ENCODE measurements at regions not wholly inside any gene's neighbourhood (a gene's known extent, or its start where the extent isn't known, plus 50 kb on each side); places are given as distances from the start of the nearest gene placed in this dataset.
"Not testable (repeated sequence)": the region's sequence is repeated elsewhere in the genome, so short reads cannot be mapped to it uniquely, and the experiment has no call there.

- no peak for DNase-seq (ENCODE audit: extremely low spot score)
- TF ChIP-seq POLR2A (IDR thresholded peaks at IDR 0.05; ENCODE audit: low read depth) (no peak), EP300 (IDR thresholded peaks at IDR 0.05) (no peak), POLR2AphosphoS5 (IDR thresholded peaks at IDR 0.05) (no peak), CTCF (IDR thresholded peaks at IDR 0.05) (no peak)
- intact Hi-C loops (cut with DNase I), result no loop called here
- no peak overlapping the region for H3K27ac ChIP-seq (replicated peaks in 1 of 4)
- H3K27me3 ChIP-seq, result no peaks in the 10 kb centered on the region
- no peaks in the 10 kb centered on the region for H3K9me3 ChIP-seq
- no peak overlapping the region for H3K4me3 ChIP-seq
- no peaks in the 10 kb centered on the region for H3K4me1 ChIP-seq
- no peaks in the 10 kb centered on the region for H3K36me3 ChIP-seq
These were observed 287.6 kb downstream of the PAPSS1 start for GRCh38 chr4:107432451-107432850.

GRCh38 chr4:107423677-107424405, 296.2 kb downstream of the PAPSS1 start:
- intact Hi-C loops (cut with DNase I), result no loop called here
- H3K4me1 ChIP-seq, result no peaks in the 10 kb centered on the region
- no peaks in the 10 kb centered on the region for H3K36me3 ChIP-seq
- no peak for DNase-seq (ENCODE audit: extremely low spot score)
- 94% methylated on average over 2 of the region's 2 CpGs for WGBS
- H3K4me3 ChIP-seq, result no peak overlapping the region
- no peaks in the 10 kb centered on the region for H3K27me3 ChIP-seq
- no peak overlapping the region for H3K27ac ChIP-seq (replicated peaks in 1 of 4)
- TF ChIP-seq CTCF (IDR thresholded peaks at IDR 0.05) (no peak), POLR2AphosphoS5 (IDR thresholded peaks at IDR 0.05) (no peak), EP300 (IDR thresholded peaks at IDR 0.05) (no peak), POLR2A (IDR thresholded peaks at IDR 0.05; ENCODE audit: low read depth) (no peak)
- H3K9me3 ChIP-seq, result no peaks in the 10 kb centered on the region

GRCh38 chr4:107419536-107419935, 300.5 kb downstream of the PAPSS1 start:
- H3K27ac ChIP-seq (replicated peaks in 1 of 4); H3K9me3 ChIP-seq; H3K4me1 ChIP-seq; H3K36me3 ChIP-seq; H3K4me3 ChIP-seq; DNase-seq (ENCODE audit: extremely low spot score); H3K27me3 ChIP-seq; intact Hi-C loops (cut with DNase I): not testable (repeated sequence)
- 68% methylated on average over 2 of the region's 2 CpGs for WGBS

GRCh38 chr4:107419052-107419451, 301.0 kb downstream of the PAPSS1 start:
- TF ChIP-seq POLR2A (IDR thresholded peaks at IDR 0.05; ENCODE audit: low read depth) (no peak), EP300 (IDR thresholded peaks at IDR 0.05) (no peak), POLR2AphosphoS5 (IDR thresholded peaks at IDR 0.05) (no peak)
- intact Hi-C loops (cut with DNase I), result no loop called here
- Histone ChIP-seq H3K4me1 (no peaks in the 10 kb centered on the region), H3K36me3 (no peaks in the 10 kb centered on the region), H3K27me3 (no peaks in the 10 kb centered on the region), H3K4me3 (no peak overlapping the region), H3K9me3 (no peaks in the 10 kb centered on the region), H3K27ac (replicated peaks in 1 of 4) (no peak overlapping the region)
- DNase-seq (ENCODE audit: extremely low spot score), result no peak
- WGBS, result 48% methylated on average over 2 of the region's 2 CpGs

GRCh38 chr4:107415490-107415889, 304.5 kb downstream of the PAPSS1 start:
- H3K27me3 ChIP-seq; H3K9me3 ChIP-seq; DNase-seq (ENCODE audit: extremely low spot score); H3K4me3 ChIP-seq; H3K4me1 ChIP-seq; H3K36me3 ChIP-seq; H3K27ac ChIP-seq (replicated peaks in 1 of 4); intact Hi-C loops (cut with DNase I): not testable (repeated sequence)
- WGBS, result 99% methylated on average over 5 of the region's 5 CpGs

GRCh38 chr4:107409872-107410271, 310.2 kb downstream of the PAPSS1 start:
- H3K4me3 ChIP-seq; DNase-seq (ENCODE audit: extremely low spot score); H3K4me1 ChIP-seq; H3K27ac ChIP-seq (replicated peaks in 1 of 4); H3K9me3 ChIP-seq; H3K27me3 ChIP-seq; intact Hi-C loops (cut with DNase I); H3K36me3 ChIP-seq: not testable (repeated sequence)
- 96% methylated on average over 5 of the region's 7 CpGs for WGBS

GRCh38 chr4:107408968-107409367, 311.1 kb downstream of the PAPSS1 start:
- intact Hi-C loops (cut with DNase I), result no loop called here
- WGBS, result 39% methylated on average over 2 of the region's 2 CpGs
- H3K9me3 ChIP-seq, result peaks cover 0 to 3% (median 0%) of the 10 kb centered on the region in 4 donors
- no peaks in the 10 kb centered on the region for H3K27me3 ChIP-seq
- DNase-seq (ENCODE audit: extremely low spot score), result no peak
- H3K27ac ChIP-seq (replicated peaks in 1 of 4), result no peak overlapping the region
- H3K4me1 ChIP-seq, result no peaks in the 10 kb centered on the region
- TF ChIP-seq POLR2AphosphoS5 (IDR thresholded peaks at IDR 0.05), result no peak
- no peak for TF ChIP-seq POLR2A (IDR thresholded peaks at IDR 0.05; ENCODE audit: low read depth)
- TF ChIP-seq EP300 (IDR thresholded peaks at IDR 0.05), result no peak
- TF ChIP-seq CTCF (IDR thresholded peaks at IDR 0.05), result no peak
- no peak overlapping the region for H3K4me3 ChIP-seq
- H3K36me3 ChIP-seq, result no peaks in the 10 kb centered on the region
